ENCODE measurements at regions not wholly inside any gene's neighbourhood (a gene's known extent, or its start where the extent isn't known, plus 50 kb on each side); places are given as distances from the start of the nearest gene placed in this dataset.
A peak's percentile ranks its signal among the peaks of the same experiment; 100 is the strongest.

GRCh38 chr11:70643642-70644041 lies 245.3 kb downstream of the CTTN start:
- no peaks in the 10 kb centered on the region for H3K36me3 Mint-ChIP-seq
- POLR2A ChIA-PET = no interaction called here
- no peak for ATAC-seq

GRCh38 chr11:70644343-70645060 lies 246.2 kb downstream of the CTTN start:
- H3K4me3 Mint-ChIP-seq = no peak overlapping the region
- H3K27me3 Mint-ChIP-seq = peaks cover 10 to 44% (median 32%) of the 10 kb centered on the region in 5 donors
- peaks cover 0 to 3% (median 0%) of the 10 kb centered on the region in 9 donors for H3K9me3 Mint-ChIP-seq
- no peak overlapping the region for H3K27ac Mint-ChIP-seq
- DNase-seq = no peak
- no peaks in the 10 kb centered on the region for H3K4me1 Mint-ChIP-seq
- H3K36me3 Mint-ChIP-seq = no peaks in the 10 kb centered on the region
- ATAC-seq = no peak
- POLR2A ChIA-PET = no interaction called here

More at GRCh38 chr11:70643642-70644041, 245.3 kb downstream of the CTTN start:
- Mint-ChIP-seq H3K27me3 (peaks cover 10 to 44% (median 32%) of the 10 kb centered on the region in 5 donors), H3K4me1 (no peaks in the 10 kb centered on the region), H3K4me3 (no peak overlapping the region), H3K9me3 (peaks cover 0 to 3% (median 0%) of the 10 kb centered on the region in 9 donors), H3K27ac (no peak overlapping the region)
- DNase-seq = no peak

- H3K4me1 Mint-ChIP-seq = no peaks in the 10 kb centered on the region
- ATAC-seq (no peak), DNase-seq (no peak)
- H3K27ac Mint-ChIP-seq = no peak overlapping the region
- H3K36me3 Mint-ChIP-seq = no peaks in the 10 kb centered on the region
- H3K9me3 Mint-ChIP-seq = peaks cover 0 to 7% (median 2%) of the 10 kb centered on the region in 9 donors
- POLR2A ChIA-PET = no interaction called here
- H3K27me3 Mint-ChIP-seq = peaks cover 10 to 34% (median 24%) of the 10 kb centered on the region in 5 donors
- no peak overlapping the region for H3K4me3 Mint-ChIP-seq
These were observed 247.2 kb downstream of the CTTN start for GRCh38 chr11:70645537-70645936.

- no peaks in the 10 kb centered on the region for H3K4me1 Mint-ChIP-seq
- no peaks in the 10 kb centered on the region for H3K36me3 Mint-ChIP-seq
- ATAC-seq = no peak
- H3K27ac Mint-ChIP-seq = no peak overlapping the region
- POLR2A ChIA-PET = no interaction called here
- no peak for DNase-seq
- no peak overlapping the region for H3K4me3 Mint-ChIP-seq
- H3K27me3 Mint-ChIP-seq = peaks cover 10 to 34% (median 20%) of the 10 kb centered on the region in 5 donors
- H3K9me3 Mint-ChIP-seq = peaks cover 0 to 12% (median 3%) of the 10 kb centered on the region in 9 donors
These were observed 248.1 kb downstream of the CTTN start for GRCh38 chr11:70646272-70647049.

- POLR2A ChIA-PET = no interaction called here
- H3K36me3 Mint-ChIP-seq = no peaks in the 10 kb centered on the region
- H3K4me3 Mint-ChIP-seq = no peak overlapping the region
- DNase-seq = no peak
- H3K27me3 Mint-ChIP-seq = peaks cover 7 to 34% (median 17%) of the 10 kb centered on the region in 5 donors
- H3K9me3 Mint-ChIP-seq = peaks cover 0 to 12% (median 3%) of the 10 kb centered on the region in 9 donors
- H3K27ac Mint-ChIP-seq = no peak overlapping the region
- H3K4me1 Mint-ChIP-seq = no peaks in the 10 kb centered on the region
- no peak for ATAC-seq
These were observed 249.1 kb downstream of the CTTN start for GRCh38 chr11:70647188-70648166.

GRCh38 chr11:70650075-70650909 lies 252.0 kb downstream of the CTTN start:
- DNase-seq (peak in 6 of 10 donors; percentile 8 to 38 (median 21)), ATAC-seq (no peak)
- no peaks in the 10 kb centered on the region for H3K4me1 Mint-ChIP-seq
- H3K9me3 Mint-ChIP-seq = peaks cover 0 to 12% (median 3%) of the 10 kb centered on the region in 9 donors
- H3K4me3 Mint-ChIP-seq = no peak overlapping the region
- no peaks in the 10 kb centered on the region for H3K36me3 Mint-ChIP-seq
- POLR2A ChIA-PET = no interaction called here
- no peak overlapping the region for H3K27ac Mint-ChIP-seq
- peaks cover 5 to 30% (median 13%) of the 10 kb centered on the region in 5 donors for H3K27me3 Mint-ChIP-seq

GRCh38 chr11:70651031-70651430 lies 252.7 kb downstream of the CTTN start:
- Mint-ChIP-seq H3K27me3 (peaks cover 7 to 29% (median 15%) of the 10 kb centered on the region in 5 donors), H3K36me3 (no peaks in the 10 kb centered on the region), H3K9me3 (peaks cover 0 to 12% (median 3%) of the 10 kb centered on the region in 9 donors), H3K4me3 (no peak overlapping the region), H3K27ac (no peak overlapping the region), H3K4me1 (no peaks in the 10 kb centered on the region)
- no peak for DNase-seq
- POLR2A ChIA-PET = no interaction called here
- ATAC-seq = no peak

GRCh38 chr11:70654016-70654415 lies 255.7 kb downstream of the CTTN start:
- Mint-ChIP-seq H3K4me3 (no peak overlapping the region), H3K27me3 (peaks cover 7 to 20% (median 16%) of the 10 kb centered on the region in 5 donors), H3K36me3 (no peaks in the 10 kb centered on the region), H3K9me3 (peaks cover 0 to 12% (median 3%) of the 10 kb centered on the region in 9 donors), H3K27ac (no peak overlapping the region), H3K4me1 (peaks cover 0 to 2% (median 0%) of the 10 kb centered on the region in 4 donors)
- POLR2A ChIA-PET = no interaction called here
- no peak for ATAC-seq
- DNase-seq = no peak

GRCh38 chr11:70655816-70656215 lies 257.5 kb downstream of the CTTN start:
- Mint-ChIP-seq H3K27ac (no peak overlapping the region), H3K36me3 (no peaks in the 10 kb centered on the region), H3K27me3 (peaks cover 12 to 38% (median 26%) of the 10 kb centered on the region in 5 donors), H3K4me1 (peaks cover 0 to 2% (median 0%) of the 10 kb centered on the region in 4 donors), H3K4me3 (no peak overlapping the region), H3K9me3 (peaks cover 0 to 14% (median 0%) of the 10 kb centered on the region in 9 donors)
- ATAC-seq (no peak), DNase-seq (no peak)
- POLR2A ChIA-PET = no interaction called here

GRCh38 chr11:70656252-70656651 lies 257.9 kb downstream of the CTTN start:
- no peak overlapping the region for H3K27ac Mint-ChIP-seq
- POLR2A ChIA-PET = no interaction called here
- H3K36me3 Mint-ChIP-seq = no peaks in the 10 kb centered on the region
- H3K9me3 Mint-ChIP-seq = peaks cover 0 to 10% (median 0%) of the 10 kb centered on the region in 9 donors
- peaks cover 12 to 42% (median 30%) of the 10 kb centered on the region in 5 donors for H3K27me3 Mint-ChIP-seq
- H3K4me1 Mint-ChIP-seq = peaks cover 0 to 2% (median 0%) of the 10 kb centered on the region in 4 donors
- H3K4me3 Mint-ChIP-seq = no peak overlapping the region
- DNase-seq (no peak), ATAC-seq (no peak)

- H3K9me3 Mint-ChIP-seq = peaks cover 0 to 10% (median 0%) of the 10 kb centered on the region in 9 donors
- POLR2A ChIA-PET = no interaction called here
- no peak overlapping the region for H3K4me3 Mint-ChIP-seq
- H3K36me3 Mint-ChIP-seq = no peaks in the 10 kb centered on the region
- H3K27me3 Mint-ChIP-seq = peaks cover 16 to 65% (median 40%) of the 10 kb centered on the region in 5 donors
- no peak for DNase-seq
- peaks cover 0 to 5% (median 4%) of the 10 kb centered on the region in 4 donors for H3K4me1 Mint-ChIP-seq
- ATAC-seq = no peak
- H3K27ac Mint-ChIP-seq = no peak overlapping the region
These were observed 261.9 kb downstream of the CTTN start for GRCh38 chr11:70660059-70660888.

All from naive thymus-derived CD8-positive, alpha-beta T cell (primary cell).